ENCODE measurements at regions not wholly inside any gene's neighbourhood (a gene's known extent, or its start where the extent isn't known, plus 50 kb on each side); places are given as distances from the start of the nearest gene placed in this dataset.

GRCh38 chr12:93176165-93176564 lies 201.6 kb upstream of the NUDT4 start:
- no peaks in the 10 kb centered on the region for H3K9me3 ChIP-seq (ENCODE audit: low read length)
- H3K27ac ChIP-seq (ENCODE audit: low read depth, low read length, poor library complexity, severe bottlenecking) = no peak overlapping the region
- no peaks in the 10 kb centered on the region for H3K27me3 ChIP-seq (ENCODE audit: insufficient read depth, low read length)
- H3K4me1 ChIP-seq (ENCODE audit: insufficient read depth, low read length, severe bottlenecking) = no peaks in the 10 kb centered on the region
- no peaks in the 10 kb centered on the region for H4K20me1 ChIP-seq (ENCODE audit: insufficient read depth, low read length)
- no peak overlapping the region for H2AFZ ChIP-seq (ENCODE audit: low read length)
- H3K4me3 ChIP-seq (ENCODE audit: low read depth, low read length, poor library complexity, severe bottlenecking) = no peak overlapping the region
- H3K4me2 ChIP-seq (ENCODE audit: low read length) = no peak overlapping the region
- no peaks in the 10 kb centered on the region for H3K79me2 ChIP-seq (ENCODE audit: insufficient read depth, low read length)
- H3K9ac ChIP-seq (ENCODE audit: low read length) = no peak overlapping the region
- H3K36me3 ChIP-seq (ENCODE audit: insufficient read depth, low read length) = no peaks in the 10 kb centered on the region
- H3K9me2 ChIP-seq (ENCODE audit: low read depth, low read length) = no peaks in the 10 kb centered on the region
- TF ChIP-seq CTCF (IDR thresholded peaks at IDR 0.05; ENCODE audit: low read length) (no peak), EZH2 (IDR thresholded peaks at IDR 0.05; ENCODE audit: borderline replicate concordance, low read length) (no peak)
- no peaks in the 10 kb centered on the region for H3F3A ChIP-seq (ENCODE audit: insufficient read depth, low read length)

DNA sequence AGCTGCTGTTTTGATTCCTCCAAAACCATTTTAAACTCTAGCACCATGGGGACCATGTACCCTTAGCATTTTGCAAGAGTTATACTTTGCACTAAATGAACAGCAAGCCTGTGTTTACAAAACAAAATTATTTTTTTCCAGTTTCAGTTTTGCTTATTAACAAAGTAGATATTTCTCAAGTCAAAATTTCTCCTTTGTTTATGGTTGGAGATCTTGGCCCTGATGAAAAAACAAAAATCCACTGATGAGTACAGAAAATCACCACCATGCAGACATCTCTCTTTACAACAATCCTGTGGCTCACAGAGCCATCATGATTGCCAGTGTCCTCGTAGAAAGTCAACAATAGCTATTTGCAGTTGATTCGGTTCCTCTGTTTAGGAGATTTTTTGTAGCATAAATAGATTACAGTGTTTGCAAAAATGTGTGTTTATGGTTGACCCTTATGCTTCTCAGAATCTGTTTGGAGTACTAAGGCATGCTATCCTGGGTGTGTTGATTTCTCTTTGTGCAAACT lies 201.1 kb upstream of the NUDT4 start:
- H3K79me2 ChIP-seq (ENCODE audit: insufficient read depth, low read length) = no peaks in the 10 kb centered on the region
- no peak overlapping the region for H3K4me2 ChIP-seq (ENCODE audit: low read length)

GRCh38 chr12:93177208-93178153 lies 200.2 kb upstream of the NUDT4 start:
- Histone ChIP-seq H3K9me2 (ENCODE audit: low read depth, low read length) (no peaks in the 10 kb centered on the region), H2AFZ (ENCODE audit: low read length) (no peak overlapping the region), H3K36me3 (ENCODE audit: insufficient read depth, low read length) (no peaks in the 10 kb centered on the region), H3K27ac (ENCODE audit: low read depth, low read length, poor library complexity, severe bottlenecking) (no peak overlapping the region), H3K4me2 (ENCODE audit: low read length) (no peak overlapping the region), H3K27me3 (ENCODE audit: insufficient read depth, low read length) (no peaks in the 10 kb centered on the region), H3K9me3 (ENCODE audit: low read length) (no peaks in the 10 kb centered on the region), H3F3A (ENCODE audit: insufficient read depth, low read length) (no peaks in the 10 kb centered on the region), H3K79me2 (ENCODE audit: insufficient read depth, low read length) (no peaks in the 10 kb centered on the region), H3K4me3 (ENCODE audit: low read depth, low read length, poor library complexity, severe bottlenecking) (no peak overlapping the region), H4K20me1 (ENCODE audit: insufficient read depth, low read length) (no peaks in the 10 kb centered on the region), H3K9ac (ENCODE audit: low read length) (no peak overlapping the region), H3K4me1 (ENCODE audit: insufficient read depth, low read length, severe bottlenecking) (no peaks in the 10 kb centered on the region)
- TF ChIP-seq EZH2 (IDR thresholded peaks at IDR 0.05; ENCODE audit: borderline replicate concordance, low read length) (no peak), CTCF (IDR thresholded peaks at IDR 0.05; ENCODE audit: low read length) (no peak)

More for the DNA sequence above, 201.1 kb upstream of the NUDT4 start:
- Histone ChIP-seq H3K9me2 (ENCODE audit: low read depth, low read length) (no peaks in the 10 kb centered on the region), H3K4me1 (ENCODE audit: insufficient read depth, low read length, severe bottlenecking) (no peaks in the 10 kb centered on the region), H3K36me3 (ENCODE audit: insufficient read depth, low read length) (no peaks in the 10 kb centered on the region), H4K20me1 (ENCODE audit: insufficient read depth, low read length) (no peaks in the 10 kb centered on the region), H3K27me3 (ENCODE audit: insufficient read depth, low read length) (no peaks in the 10 kb centered on the region), H3K27ac (ENCODE audit: low read depth, low read length, poor library complexity, severe bottlenecking) (no peak overlapping the region), H2AFZ (ENCODE audit: low read length) (no peak overlapping the region), H3K9me3 (ENCODE audit: low read length) (no peaks in the 10 kb centered on the region), H3F3A (ENCODE audit: insufficient read depth, low read length) (no peaks in the 10 kb centered on the region), H3K4me3 (ENCODE audit: low read depth, low read length, poor library complexity, severe bottlenecking) (no peak overlapping the region), H3K9ac (ENCODE audit: low read length) (no peak overlapping the region)
- no peak for TF ChIP-seq CTCF (IDR thresholded peaks at IDR 0.05; ENCODE audit: low read length)
- TF ChIP-seq EZH2 (IDR thresholded peaks at IDR 0.05; ENCODE audit: borderline replicate concordance, low read length) = no peak
